Suppressor macrophage treated with lipopolysaccharide for 1 hour (primary cell): ENCODE measurements at regions not wholly inside any gene's neighbourhood (a gene's known extent, or its start where the extent isn't known, plus 50 kb on each side); places are given as distances from the start of the nearest gene placed in this dataset.

Source experiments
- DNase-seq, 3 donors: peaks; one replicate each; pipeline ENCODE4 v3.0.0-alpha.2; 2020 to 2022

DNA sequence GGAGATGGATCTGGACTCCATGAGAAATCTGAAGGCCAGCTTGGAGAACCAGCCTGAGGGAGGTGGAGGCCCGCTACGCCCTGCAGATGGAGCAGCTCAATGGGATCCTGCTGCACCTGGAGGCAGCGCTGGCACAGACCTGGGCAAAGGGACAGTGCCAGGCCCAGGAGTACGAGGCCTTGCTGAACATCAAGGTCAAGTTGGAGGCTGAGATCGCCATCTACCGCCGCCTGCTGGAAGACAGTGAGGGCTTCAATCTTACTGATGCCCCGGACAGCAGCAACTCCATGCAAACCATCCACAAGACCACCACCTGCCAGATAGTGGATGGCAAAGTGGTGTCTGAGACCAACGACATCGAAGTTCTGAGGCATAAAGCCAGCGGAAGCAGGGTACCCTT, 601.5 kb upstream of the ZP4 start:
- DNase-seq = no peak

DNA sequence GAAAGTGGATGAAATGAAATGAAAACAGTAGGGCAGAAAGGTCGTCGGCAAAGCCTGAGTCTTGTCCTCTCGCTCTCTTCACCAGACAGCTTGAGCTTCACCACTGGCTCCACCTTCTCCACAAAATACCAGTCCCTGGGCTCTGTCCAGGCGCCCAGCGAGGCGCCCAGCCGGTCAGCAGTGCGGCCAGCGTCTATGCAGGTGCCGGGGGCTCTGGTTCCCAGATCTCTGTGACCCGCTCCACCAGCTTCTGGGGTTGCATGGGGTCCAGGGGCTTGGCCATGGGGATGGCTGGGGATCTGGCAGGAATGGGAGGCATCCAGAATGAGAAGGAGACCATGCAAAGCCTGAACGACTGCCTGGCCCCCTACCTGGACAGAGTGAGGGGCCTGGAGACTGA, 600.5 kb upstream of the ZP4 start:
- no peak for DNase-seq

DNA sequence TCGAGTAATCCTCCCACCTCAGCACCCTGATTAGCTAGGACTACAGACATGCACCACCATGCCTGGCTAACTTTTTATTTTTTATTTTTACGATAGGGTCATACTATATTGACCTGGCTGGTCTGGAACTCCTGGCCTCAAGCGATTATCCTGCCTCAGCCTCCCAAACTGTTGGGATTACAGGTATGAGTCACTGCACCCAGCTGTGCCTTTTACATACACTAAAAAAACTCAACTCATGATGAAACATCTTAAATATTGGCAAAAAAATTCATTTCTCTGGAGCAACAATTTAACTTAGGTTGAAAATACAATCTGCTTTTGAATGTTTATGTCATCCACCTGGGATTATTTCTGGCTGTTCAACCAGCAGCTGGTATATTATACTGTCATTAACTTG, 598.3 kb upstream of the ZP4 start:
- no peak for DNase-seq

DNA sequence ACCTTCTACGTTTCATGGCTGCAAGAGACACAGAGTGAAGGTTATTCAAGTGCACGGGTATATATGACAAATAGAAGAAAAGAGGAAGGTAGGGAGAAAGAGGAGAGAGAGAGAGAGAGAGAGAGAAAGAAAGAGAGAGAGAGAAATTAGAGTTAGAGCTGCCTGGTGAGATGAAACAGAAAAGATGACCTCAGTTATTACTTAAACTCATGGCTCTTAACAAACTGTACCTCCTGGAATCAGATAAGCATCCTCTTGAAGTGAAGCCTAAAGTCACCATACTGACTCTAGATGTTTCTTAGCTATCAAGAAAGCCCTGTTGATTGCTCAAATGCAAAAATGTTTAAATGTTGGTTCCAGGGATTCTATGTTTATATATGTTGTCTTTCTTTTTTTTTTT, 597.7 kb upstream of the ZP4 start:
- DNase-seq = no peak

DNA sequence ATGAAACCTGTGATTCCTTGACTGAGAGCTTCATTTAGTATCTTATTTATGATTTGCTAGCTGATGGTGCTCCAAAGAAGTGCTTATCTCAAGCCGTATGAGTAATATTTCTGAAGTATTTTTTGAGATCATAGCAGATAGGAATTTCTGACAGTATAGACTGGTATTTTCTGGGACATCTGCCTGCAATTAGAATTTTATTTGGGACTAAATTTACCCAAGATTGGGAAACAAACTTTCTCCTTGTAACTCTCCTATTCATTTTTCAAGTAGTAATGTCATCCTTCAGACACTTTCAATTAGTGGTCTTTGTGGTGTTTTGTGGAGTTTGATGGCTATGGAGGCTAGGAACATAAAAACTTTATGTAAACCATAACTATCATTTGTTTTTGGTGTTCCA, 597.2 kb upstream of the ZP4 start:
- DNase-seq = no peak

DNA sequence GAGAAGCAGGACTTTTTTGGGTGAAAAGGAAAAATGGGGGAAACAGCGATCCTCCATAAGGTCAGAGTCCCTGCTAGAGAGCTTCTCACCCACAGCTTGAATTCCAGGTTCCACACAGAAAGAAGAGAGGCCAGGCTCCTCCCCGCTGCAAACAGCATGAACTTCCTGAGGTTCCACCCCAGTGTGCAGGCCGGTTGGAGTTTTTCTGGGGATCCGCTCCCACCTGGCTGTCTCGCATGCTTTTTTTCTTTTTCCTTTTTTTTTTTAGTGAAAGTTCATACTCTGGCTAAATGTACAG, 595.1 kb upstream of the ZP4 start:
- DNase-seq = no peak

DNA sequence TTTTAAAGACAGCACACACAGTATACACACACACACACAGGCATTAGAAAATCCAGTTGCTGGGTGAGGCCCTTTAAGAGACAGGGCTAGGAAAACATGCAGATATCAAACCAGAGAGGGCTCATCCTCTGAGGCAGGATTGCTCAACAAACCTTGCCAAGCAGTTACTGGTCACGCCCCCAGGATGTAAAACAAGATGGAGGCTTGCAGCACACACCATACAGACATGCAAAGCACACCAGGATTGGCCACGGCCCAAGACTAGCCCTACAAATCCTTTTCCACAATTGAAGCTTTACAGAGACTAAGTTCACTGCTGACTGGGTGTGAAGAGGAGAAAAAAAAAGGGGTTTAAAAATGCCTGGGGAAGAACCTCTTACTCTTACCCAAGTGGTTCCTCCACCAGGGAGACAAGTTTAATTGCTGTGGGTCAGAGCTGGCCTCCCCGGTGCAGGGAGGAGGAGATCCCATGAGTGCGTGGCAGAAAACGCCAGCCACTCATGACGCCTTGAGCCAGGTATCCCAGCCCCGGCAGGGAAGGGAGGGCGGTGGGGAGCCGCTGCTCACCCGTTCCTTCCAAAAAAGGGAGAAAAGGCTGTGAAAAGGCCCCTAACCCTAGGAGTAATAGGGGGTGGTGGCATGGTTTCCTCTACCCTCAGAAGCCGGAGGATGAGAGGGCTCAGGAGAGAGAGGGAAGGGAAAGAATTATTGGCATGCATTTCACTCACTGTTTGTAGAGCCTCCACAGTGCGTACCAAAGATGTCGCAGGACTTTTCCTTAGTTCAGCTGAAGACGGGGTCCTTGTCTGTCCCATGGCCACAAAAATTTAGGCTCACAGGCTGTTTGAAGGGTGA, 594.6 kb upstream of the ZP4 start:
- DNase-seq = no peak

DNA sequence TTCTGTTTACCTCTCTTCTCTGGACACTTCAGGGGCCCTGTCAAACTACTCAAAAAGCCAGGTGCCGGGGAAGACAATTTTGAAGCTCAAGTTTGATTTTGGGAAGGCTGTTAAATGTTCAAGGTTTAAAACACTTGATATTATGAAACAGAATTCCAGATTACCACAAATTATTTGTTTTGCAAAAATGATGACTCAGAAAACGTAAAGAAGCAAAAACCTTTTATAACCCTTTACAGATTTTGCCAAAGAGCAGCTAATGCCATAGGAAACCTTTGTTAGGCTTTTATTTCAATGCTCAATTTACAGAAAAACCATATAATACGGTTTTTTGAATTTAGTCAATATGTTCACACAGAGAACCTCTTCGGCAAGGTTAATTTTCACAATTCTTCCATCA, 593.4 kb upstream of the ZP4 start:
- no peak for DNase-seq

DNA sequence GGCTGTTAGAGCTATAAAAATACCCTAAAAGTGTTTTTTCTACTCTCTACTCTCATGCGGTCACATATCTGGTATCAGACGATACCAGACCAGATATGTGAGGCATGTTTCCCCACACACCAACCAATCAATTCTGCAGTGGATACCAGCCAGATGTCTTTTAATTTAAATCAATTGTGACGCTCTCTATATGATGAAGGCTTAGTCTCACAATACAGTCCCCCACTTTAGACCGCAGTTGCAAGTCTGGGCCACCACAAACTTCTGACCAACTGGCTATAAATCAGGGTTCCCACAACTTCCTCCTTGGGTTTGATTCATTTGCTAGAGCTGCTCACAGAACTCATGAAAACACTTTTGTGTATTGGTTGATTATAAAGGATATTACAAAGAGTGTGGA, 586.1 kb upstream of the ZP4 start:
- DNase-seq = peak in 1 of 3 donors; percentile 20

DNA sequence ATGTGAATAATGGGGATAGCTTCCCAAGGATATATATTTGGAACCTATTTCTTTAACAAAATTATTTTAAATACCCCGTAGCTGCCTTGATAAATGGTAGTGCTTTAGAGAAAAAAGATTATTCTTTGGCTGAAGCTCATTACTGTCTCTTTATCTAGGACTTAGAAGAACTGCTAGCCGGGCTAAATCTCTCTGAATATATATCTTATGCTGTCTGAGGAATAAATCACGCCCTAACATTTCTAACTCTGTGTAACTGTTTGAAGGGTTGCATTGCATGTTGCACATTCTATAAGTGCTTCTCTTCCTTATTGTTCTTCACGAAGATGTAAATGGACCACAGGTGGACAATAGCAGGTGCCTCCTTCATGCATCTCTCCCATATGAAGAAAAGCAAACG, 585.0 kb upstream of the ZP4 start:
- no peak for DNase-seq

DNA sequence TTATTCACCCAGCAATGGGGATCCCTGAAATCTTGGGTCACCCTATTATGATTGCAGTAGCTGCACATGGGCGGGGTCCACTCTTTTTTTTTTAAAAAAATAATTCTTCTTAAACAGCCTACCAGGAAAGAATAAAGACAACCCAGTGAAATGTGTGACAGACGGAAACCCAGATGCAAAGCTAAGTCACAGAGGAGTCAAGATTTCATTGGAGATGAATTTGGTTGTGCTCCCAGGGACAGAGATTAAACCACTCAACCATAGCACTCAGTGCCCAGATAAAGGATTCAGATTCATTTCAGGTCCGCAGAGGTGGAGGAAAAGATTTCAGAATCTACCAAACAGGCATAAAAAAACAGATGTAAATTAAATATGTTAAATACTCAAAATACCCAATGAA, 583.5 kb upstream of the ZP4 start:
- DNase-seq = no peak

DNA sequence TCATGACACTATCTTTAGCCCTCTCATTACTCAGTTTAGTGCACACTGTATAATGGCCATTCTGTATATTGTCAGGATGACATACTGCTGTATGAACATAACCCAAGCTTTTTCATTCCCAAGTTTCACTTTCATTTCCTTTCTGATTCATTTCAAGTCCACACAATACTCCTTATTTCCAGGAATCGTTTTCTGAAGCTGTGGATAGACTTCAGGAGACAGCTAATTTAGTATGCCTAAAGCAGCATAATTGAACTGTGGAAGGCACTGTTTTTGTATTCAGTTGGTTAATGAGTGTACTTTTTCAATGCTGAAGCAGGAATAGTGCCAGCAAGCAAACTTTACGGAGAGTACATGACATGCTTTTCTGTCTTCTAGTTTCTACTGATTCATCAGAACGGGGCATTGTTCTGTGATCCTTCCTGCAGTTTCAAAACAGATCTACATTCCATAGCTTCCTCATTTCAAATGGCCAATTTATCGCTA, 578.5 kb upstream of the ZP4 start:
- DNase-seq = peak; percentile 7 to 66 (median 29)

DNA sequence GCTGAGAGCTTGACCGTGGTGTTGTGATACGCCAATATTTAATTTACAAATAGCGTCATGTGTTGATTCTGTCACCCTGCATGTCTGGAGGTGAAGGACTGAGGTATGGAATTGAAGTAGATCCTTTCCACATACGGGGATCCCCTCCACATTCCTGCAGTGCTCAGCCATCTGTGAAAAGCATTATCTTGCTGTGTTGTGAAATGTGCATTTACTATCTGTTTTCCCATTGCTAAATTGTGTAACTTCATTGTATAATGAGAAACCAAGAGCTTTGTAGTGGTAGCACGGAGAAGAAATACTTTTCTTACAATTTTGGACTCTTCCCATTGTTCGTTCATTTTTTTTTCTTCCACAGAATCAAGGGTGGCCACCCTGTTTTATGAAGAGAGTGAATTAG, 577.3 kb upstream of the ZP4 start:
- DNase-seq = no peak

DNA sequence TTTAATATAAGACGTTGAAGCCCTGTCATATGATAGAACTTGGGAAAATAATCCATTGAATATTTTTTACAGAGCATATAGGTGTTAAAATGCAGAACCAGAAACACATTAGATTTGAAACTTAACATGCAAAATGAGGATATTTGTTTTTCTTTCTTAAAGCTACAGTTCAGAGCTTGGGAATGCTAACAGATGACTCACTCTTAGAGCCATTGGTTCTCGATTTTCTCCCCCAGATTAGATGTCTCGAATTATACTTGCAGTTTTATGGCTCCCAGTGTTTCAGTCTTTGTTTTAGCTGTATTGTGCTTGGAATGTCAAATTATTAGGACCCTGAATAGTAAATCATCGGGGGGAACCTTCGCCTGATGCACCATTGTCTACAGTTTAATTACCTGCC, 575.7 kb upstream of the ZP4 start:
- no peak for DNase-seq

DNA sequence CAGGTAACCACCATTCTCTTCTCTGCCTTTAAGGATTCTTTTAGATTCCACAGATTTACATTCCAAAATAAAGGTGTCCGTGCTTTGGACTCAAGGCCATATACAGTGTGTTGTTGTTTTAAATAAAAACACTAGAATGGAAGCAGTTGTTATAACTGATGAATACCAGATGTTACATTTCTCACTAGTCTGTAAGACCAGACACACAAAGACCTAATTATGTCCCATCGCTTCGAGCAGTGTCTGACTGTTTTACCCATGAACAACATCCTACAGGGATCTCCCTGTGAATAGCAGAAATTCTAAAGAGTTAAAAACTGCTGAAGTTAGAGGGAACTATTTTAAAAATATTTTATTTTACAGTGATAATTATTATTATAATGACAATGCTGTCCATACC, 574.7 kb upstream of the ZP4 start:
- DNase-seq = no peak

DNA sequence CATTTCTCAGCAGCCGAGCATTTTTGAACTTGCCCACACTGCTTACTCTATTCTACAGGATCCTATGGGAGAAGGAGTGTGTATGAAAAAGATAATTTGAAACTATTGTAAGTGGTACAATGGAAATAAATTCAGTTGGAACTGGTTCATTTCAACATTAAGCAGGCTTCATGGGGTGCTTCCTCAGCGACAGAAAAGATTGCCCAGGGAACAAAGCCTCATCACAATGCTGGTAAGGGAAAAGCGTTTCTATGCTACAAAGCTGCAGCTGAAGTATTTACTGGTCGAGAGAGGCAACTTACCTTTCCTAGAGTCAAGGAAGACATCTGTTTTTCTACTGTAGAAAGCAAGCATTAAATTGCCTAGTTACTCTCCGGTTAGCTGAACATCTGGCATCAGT, 568.2 kb upstream of the ZP4 start:
- no peak for DNase-seq

DNA sequence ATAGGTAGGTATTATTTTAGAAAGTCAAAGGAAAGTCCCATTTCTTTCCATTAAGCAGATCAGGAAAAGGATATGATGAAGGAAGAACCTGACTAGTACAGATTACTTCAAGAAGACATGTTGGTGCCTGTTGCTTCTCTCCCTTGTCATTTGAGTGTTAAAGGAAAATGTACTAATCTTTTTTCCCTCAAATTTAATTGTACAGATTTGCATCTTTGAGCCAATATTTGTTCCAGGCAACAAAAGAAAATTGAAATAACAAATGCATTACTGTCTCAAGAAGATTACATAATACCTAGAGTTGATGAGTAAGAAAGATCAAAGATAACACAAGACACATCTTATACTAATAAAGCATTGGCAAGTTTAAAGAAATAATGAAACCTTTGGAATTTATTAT, 566.9 kb upstream of the ZP4 start:
- DNase-seq = no peak

DNA sequence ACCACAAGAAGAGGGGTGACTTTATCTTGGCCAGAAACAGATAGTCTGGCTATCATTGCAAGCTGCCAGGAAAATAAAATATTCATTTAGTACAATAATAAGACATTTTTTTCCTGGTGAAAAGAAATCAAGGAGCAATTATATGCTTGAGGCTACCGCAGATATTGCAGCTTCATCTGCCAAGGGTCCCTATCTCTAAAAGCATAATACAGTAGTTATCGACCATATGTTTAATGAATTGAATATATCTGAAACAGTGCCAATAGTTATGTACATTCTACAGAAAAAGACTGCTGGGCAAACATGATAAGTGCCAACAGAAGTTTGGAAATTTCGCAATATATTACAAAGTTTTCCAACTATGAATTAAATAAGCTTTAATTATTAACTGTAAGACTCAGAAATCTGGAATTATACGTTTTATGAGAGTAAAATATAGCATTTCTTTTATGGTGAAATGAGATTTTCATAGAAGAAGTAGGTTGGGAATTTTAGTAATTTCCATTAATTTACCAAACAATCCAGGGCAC, 561.1 kb upstream of the ZP4 start:
- no peak for DNase-seq

DNA sequence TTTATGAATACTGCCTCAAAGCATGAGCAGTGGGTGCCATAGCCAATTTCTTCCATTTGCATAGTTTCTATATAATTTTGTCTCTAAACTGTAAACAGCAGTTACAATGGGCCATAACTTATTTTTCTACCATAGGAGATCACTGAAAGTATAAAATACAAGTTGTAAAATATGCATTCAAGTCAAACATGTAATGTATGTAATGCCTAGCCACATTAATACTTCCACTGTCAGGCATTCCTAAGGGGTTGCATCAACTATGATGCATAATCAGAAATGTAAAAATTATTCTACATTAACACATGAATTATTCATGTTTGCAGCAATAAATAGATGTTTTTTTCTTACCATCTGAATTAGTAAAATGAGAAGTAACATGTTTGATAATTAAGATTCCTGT, 560.3 kb upstream of the ZP4 start:
- DNase-seq = no peak

DNA sequence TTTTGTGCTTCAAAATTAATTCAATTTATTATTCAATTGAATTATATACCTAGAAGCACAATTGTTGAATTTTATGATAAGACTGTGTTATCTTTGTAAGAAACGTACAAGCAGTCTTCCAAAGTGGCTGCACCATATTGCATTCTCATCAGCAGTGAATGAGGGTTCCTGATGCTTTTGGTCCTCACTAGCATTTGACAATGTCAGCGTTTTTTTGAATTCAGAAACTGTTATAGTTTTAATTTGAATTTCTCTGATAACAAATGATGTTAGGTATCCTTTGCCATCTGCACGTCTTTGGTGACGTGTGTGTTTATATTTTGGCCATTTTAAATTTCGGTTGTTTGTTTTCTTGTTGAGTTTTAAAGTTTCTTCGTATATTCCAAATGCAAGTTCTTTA, 553.0 kb upstream of the ZP4 start:
- DNase-seq = no peak

DNA sequence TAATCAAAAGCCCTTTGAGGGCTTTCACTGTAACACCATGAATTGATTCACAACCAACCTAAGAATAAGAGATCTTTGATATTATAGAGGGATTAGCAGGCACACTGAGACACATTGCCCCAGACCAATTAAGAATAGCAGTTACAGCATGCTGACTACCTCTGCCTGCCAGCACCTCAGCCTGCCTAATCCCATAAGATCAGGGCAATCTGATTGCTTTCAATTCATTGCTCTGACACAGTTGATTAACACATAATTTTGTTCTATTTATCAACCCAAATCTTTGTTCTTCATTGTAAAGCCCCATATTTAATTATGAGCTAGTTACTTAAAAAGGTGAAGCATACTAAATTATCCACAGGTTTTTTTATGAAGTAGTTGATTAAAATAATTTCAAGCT, 548.8 kb upstream of the ZP4 start:
- DNase-seq = no peak

DNA sequence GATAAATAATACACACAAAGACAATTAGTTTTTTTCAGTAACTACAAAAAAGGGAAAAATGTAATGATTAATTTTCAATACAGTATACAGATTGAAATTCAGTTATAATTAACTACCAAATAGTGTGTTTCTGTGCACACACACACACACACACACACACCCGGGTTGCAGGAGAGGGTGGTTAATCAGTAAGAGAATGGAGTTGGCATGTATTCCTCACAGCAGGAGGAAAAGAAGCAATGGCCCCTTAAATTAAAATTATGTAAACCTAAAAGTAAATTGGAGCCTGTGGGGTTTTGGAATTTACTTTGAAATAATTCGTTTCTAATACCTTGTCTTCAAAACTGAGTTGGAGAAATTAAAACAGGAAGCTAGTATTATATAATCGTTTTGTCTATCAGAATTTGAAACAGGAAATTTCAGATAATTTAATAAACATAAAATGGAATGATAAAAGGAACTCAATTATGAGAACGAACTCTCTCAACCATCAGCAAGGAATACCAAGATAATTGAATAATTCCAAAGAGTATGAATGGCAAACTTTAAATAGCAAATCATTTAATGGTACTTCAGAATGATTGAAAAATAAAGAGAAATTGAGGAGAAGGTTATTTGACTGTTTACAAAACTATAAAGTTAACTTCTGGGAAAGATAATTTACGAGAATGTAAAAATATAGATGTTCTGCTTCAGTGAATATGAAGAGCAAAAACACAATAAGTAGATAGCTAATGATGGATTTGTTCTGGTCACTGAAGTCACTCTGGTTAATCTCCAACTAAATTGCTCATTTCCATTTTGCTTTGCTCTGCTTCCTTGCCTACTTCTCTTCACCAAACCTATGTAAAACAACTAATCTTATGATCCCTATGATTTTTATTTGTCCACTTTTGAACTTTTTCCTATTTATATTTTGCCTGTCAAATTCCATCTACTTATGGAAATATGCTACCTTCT, 547.9 kb upstream of the ZP4 start:
- DNase-seq = no peak

DNA sequence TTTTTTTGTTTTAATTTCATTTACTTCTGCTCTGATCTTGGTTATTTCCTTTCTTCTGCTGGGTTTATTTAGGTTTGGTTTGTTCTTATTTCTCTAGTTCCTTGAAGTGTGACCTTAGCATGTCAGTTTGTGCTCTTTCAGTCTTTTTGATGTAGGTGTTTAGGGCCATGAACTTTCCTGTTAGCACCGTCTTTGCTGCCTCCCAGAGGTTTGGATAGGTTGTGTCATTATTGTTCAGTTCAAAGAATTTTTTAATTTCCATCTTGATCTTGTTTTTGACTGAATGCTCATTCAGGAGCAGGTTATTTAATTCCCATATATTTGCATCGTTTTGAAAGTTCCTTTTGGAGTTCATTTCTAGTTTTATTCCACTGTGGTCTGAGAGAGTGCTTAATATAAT, 539.0 kb upstream of the ZP4 start:
- peak in 1 of 3 donors; percentile 7 for DNase-seq

DNA sequence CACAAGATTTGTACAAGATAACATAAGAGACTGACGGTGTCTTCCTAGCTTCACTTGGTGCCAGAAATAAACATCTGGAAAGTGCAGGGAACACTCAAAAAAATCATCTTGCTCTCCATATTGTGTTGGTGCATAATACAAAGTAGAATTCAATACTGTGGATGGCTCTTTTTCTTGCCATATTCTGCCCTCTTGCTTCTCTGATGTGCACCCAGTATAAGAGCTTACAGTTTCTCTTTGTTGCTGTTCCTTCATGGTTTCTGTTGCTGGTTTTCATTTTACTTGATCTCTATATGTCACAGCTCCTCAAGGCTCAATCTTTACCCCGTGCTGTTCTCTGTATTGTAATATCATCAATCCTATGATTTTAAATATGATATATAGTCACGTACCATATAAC, 528.5 kb upstream of the ZP4 start:
- DNase-seq = no peak
